Thyroid gland (tissue), 4 donors: ENCODE measurements at regions not wholly inside any gene's neighbourhood (a gene's known extent, or its start where the extent isn't known, plus 50 kb on each side); places are given as distances from the start of the nearest gene placed in this dataset.

Experiments
- POLR2A ChIP-seq, 2 donors: fragments of 450-650 bp; IDR thresholded peaks; one replicate each; pipeline ENCODE4 v1.6.1; 2017; ENCODE audit warnings: antibody characterized with exemption in 2 of 2, mild to moderate bottlenecking in 2 of 2, moderate library complexity in 1 of 2
- TF ChIP-seq, protein P1 (sequence below), 6 experiments: fragments of 200-600 bp in 3 of 6; fragments of 450-650 bp in 3 of 6; sonication (generic) in 3 of 6; IDR thresholded peaks; one replicate each; pipeline ENCODE4 v1.5.1; 2016 to 2019; ENCODE audit warnings: antibody characterized with exemption in 6 of 6, mild to moderate bottlenecking in 2 of 6, inconsistent platforms in 1 of 6, moderate library complexity in 1 of 6

DNA sequence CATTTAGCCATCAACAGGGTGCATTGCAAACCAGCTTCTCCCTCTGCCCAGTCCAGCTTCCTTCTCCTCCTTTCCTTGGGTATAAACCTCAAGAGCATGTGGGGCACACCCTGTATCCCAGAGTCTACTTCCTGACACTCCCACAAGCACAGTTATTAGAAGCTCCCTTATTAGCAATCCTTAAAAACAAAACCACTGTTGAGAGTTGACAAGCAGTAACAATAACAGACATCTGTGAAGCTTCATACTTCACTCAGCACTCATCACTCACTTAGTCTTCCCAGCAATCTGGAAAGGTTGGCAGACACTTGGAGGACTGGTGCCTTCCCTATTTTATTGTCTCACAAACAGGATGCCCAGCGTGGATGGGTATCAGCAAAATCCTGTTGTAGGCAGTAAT is 155.5 kb upstream of the PROK2 start:
- TF ChIP-seq, protein P1, sequence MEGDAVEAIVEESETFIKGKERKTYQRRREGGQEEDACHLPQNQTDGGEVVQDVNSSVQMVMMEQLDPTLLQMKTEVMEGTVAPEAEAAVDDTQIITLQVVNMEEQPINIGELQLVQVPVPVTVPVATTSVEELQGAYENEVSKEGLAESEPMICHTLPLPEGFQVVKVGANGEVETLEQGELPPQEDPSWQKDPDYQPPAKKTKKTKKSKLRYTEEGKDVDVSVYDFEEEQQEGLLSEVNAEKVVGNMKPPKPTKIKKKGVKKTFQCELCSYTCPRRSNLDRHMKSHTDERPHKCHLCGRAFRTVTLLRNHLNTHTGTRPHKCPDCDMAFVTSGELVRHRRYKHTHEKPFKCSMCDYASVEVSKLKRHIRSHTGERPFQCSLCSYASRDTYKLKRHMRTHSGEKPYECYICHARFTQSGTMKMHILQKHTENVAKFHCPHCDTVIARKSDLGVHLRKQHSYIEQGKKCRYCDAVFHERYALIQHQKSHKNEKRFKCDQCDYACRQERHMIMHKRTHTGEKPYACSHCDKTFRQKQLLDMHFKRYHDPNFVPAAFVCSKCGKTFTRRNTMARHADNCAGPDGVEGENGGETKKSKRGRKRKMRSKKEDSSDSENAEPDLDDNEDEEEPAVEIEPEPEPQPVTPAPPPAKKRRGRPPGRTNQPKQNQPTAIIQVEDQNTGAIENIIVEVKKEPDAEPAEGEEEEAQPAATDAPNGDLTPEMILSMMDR (IDR thresholded peaks at IDR 0.05), result no peak
- no peak for TF ChIP-seq POLR2A (IDR thresholded peaks at IDR 0.05)
